Sigmoid colon (tissue), 3 donors: ENCODE measurements at regions not wholly inside any gene's neighbourhood (a gene's known extent, or its start where the extent isn't known, plus 50 kb on each side); places are given as distances from the start of the nearest gene placed in this dataset.

Experiments used
- POLR2A ChIP-seq, 2 donors: fragments of 450-650 bp; IDR thresholded peaks; one replicate each; pipeline ENCODE4 v1.6.1; 2016; ENCODE audit warnings: antibody characterized with exemption in 2 of 2, mild to moderate bottlenecking in 2 of 2, moderate library complexity in 2 of 2
- TF ChIP-seq, protein P1 (sequence below), 4 experiments: fragments of 450-650 bp in 3 of 4; fragments of 200-600 bp in 1 of 4; IDR thresholded peaks; one replicate each; pipeline ENCODE4 v1.5.1; 2016 to 2019; ENCODE audit warnings: antibody characterized with exemption in 4 of 4, mild to moderate bottlenecking in 3 of 4, moderate library complexity in 2 of 4

DNA sequence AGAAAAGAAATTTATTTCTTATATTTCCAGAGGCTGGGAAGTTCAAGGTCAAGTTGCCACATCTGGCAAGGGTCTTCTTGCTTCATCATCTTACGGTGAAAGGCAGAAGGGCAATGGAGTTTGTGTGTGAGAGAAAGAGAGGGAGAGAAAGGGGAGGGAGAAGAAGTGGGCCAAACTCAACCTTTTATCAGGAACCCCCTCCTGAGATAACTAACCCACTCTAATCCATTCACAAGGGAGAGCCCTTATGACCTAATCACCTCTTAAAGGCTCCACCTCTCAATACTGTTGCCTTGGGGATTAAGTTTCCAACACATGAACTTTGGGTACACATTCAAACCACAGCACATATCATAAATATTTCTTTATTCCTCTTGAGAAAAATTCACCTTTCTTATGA is 203.3 kb upstream of the FAM241A start:
- TF ChIP-seq POLR2A (IDR thresholded peaks at IDR 0.05) = no peak
- TF ChIP-seq, protein P1, sequence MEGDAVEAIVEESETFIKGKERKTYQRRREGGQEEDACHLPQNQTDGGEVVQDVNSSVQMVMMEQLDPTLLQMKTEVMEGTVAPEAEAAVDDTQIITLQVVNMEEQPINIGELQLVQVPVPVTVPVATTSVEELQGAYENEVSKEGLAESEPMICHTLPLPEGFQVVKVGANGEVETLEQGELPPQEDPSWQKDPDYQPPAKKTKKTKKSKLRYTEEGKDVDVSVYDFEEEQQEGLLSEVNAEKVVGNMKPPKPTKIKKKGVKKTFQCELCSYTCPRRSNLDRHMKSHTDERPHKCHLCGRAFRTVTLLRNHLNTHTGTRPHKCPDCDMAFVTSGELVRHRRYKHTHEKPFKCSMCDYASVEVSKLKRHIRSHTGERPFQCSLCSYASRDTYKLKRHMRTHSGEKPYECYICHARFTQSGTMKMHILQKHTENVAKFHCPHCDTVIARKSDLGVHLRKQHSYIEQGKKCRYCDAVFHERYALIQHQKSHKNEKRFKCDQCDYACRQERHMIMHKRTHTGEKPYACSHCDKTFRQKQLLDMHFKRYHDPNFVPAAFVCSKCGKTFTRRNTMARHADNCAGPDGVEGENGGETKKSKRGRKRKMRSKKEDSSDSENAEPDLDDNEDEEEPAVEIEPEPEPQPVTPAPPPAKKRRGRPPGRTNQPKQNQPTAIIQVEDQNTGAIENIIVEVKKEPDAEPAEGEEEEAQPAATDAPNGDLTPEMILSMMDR (IDR thresholded peaks at IDR 0.05) = no peak
